Activated T-helper 17 cell treated with anti-CD3 and anti-CD28 coated beads, Interleukin-2, amount 50 U/mL, for 72 hours (primary cell): ENCODE measurements at regions not wholly inside any gene's neighbourhood (a gene's known extent, or its start where the extent isn't known, plus 50 kb on each side); places are given as distances from the start of the nearest gene placed in this dataset.

Experiments
- ATAC-seq: fragments of 150-1000 bp; cut with Tn5 transposase; replicated peaks from 2 replicates; pipeline ENCODE4 v1.10.0; 2021; ENCODE audit warnings: mild to moderate bottlenecking, moderate library complexity
- H3K27ac Mint-ChIP-seq: one replicate; pipeline ENCODE4 v1.8.0; 2022; ENCODE audit warnings: mixed read lengths
- H3K27me3 Mint-ChIP-seq: one replicate; pipeline ENCODE4 v1.8.0; 2022; ENCODE audit warnings: mixed read lengths
- H3K36me3 Mint-ChIP-seq: one replicate; pipeline ENCODE4 v1.8.0; 2022; ENCODE audit warnings: low read depth, mild to moderate bottlenecking, mixed read lengths
- H3K4me1 Mint-ChIP-seq: one replicate; pipeline ENCODE4 v1.8.0; 2022; ENCODE audit warnings: mixed read lengths
- H3K4me3 Mint-ChIP-seq: one replicate; pipeline ENCODE4 v1.8.0; 2022; ENCODE audit warnings: mild to moderate bottlenecking, mixed read lengths
- H3K9me3 Mint-ChIP-seq: one replicate; pipeline ENCODE4 v1.8.0; 2022; ENCODE audit warnings: mixed read lengths

DNA sequence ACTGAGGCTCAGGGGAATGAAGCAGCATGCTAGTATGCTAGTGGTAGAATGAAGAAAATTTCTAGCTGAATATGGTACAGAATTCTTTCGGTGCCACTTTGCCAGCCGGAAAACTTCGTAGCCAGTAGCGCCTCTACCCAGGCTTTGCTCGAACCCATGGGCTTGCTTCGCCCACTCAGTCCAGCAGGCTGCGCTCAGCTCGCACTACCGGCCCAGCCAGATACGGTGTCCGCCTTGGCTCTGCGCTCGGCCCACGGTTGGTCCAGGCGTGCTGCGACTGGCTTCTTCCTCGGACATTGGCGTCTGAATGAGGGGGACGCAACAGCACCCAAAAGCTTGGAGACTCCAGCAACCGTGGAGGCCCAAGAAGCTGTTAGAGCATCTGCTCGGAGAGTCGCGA, 372.5 kb upstream of the CDH8 start:
- no peaks in the 10 kb centered on the region for H3K4me1 Mint-ChIP-seq
- peaks cover 4% of the 10 kb centered on the region for H3K9me3 Mint-ChIP-seq
- no peak for ATAC-seq
- H3K27ac Mint-ChIP-seq = no peak overlapping the region
- H3K27me3 Mint-ChIP-seq = no peaks in the 10 kb centered on the region
- H3K4me3 Mint-ChIP-seq = no peak overlapping the region
- H3K36me3 Mint-ChIP-seq = no peaks in the 10 kb centered on the region

DNA sequence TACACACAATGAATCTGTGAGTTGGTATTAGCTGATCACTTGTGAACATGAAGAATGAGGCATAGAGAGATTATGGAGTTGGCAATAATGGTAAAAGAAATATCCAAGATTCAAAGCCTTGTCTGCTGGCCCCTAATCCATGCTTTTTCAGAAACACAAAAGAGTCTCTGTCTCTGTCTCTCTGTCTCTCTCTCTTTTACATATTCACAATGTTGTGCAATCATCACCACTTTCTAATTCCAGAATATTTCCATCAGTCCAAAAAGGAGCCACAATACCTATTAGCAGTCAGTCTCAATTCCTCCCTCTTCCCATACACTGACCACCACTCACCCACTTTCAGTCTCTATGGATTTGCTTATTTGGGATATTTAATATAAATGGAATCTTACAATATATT, 370.1 kb upstream of the CDH8 start:
- H3K27ac Mint-ChIP-seq = no peak overlapping the region
- H3K36me3 Mint-ChIP-seq = no peaks in the 10 kb centered on the region
- H3K9me3 Mint-ChIP-seq = peaks cover 7% of the 10 kb centered on the region
- ATAC-seq = no peak
- H3K4me3 Mint-ChIP-seq = no peak overlapping the region
- H3K4me1 Mint-ChIP-seq = no peaks in the 10 kb centered on the region
- no peaks in the 10 kb centered on the region for H3K27me3 Mint-ChIP-seq

DNA sequence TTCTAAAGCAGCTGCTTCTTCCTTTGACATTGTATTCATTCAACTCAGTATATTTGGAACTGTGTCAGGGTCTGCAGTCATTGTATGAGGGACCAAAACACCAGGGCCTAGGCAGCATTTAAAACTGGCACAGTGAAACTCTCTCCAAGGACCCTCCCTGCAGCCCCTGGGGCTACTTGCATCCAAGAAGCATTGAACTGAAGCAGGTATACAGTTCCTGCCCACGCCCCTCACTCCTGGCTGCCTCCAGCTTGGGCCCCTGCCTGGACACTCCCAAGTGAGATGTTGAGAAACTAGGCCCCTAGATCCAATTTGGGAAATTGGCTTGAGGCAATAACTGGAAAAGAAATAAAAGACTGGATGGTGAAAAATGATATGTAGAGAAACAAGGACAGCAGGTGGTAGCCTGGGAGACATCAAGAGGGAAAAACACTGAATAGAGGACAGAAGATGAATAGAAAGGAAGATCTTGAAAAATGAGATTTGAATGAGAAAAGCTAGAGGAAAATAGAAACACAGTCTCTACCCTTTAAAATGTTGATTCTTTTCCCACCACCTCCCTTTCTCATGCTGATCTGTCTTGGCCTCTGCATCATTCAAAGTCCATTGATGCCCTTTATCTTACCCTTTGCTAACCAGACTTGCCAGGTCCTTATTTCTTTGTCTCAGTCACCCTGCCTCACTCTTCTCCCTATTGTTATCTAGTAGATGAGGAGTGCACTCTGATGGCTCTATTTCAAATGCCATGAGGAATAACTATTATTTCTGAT, 368.8 kb upstream of the CDH8 start:
- no peaks in the 10 kb centered on the region for H3K27me3 Mint-ChIP-seq
- H3K9me3 Mint-ChIP-seq = peaks cover 11% of the 10 kb centered on the region
- no peak for ATAC-seq
- H3K36me3 Mint-ChIP-seq = no peaks in the 10 kb centered on the region
- no peaks in the 10 kb centered on the region for H3K4me1 Mint-ChIP-seq
- no peak overlapping the region for H3K27ac Mint-ChIP-seq
- no peak overlapping the region for H3K4me3 Mint-ChIP-seq

GRCh38 chr16:62392698-62393097, 356.5 kb upstream of the CDH8 start:
- no peak overlapping the region for H3K27ac Mint-ChIP-seq
- ATAC-seq = no peak
- H3K36me3 Mint-ChIP-seq = no peaks in the 10 kb centered on the region
- no peak overlapping the region for H3K4me3 Mint-ChIP-seq
- no peaks in the 10 kb centered on the region for H3K4me1 Mint-ChIP-seq
- H3K9me3 Mint-ChIP-seq = peaks cover 16% of the 10 kb centered on the region
- H3K27me3 Mint-ChIP-seq = no peaks in the 10 kb centered on the region

- H3K4me1 Mint-ChIP-seq = no peaks in the 10 kb centered on the region
- no peak overlapping the region for H3K27ac Mint-ChIP-seq
- no peaks in the 10 kb centered on the region for H3K27me3 Mint-ChIP-seq
- peaks cover 19% of the 10 kb centered on the region for H3K9me3 Mint-ChIP-seq
- H3K4me3 Mint-ChIP-seq = no peak overlapping the region
- ATAC-seq = no peak
- H3K36me3 Mint-ChIP-seq = no peaks in the 10 kb centered on the region
These were observed 355.7 kb upstream of the CDH8 start for GRCh38 chr16:62391940-62392339.

DNA sequence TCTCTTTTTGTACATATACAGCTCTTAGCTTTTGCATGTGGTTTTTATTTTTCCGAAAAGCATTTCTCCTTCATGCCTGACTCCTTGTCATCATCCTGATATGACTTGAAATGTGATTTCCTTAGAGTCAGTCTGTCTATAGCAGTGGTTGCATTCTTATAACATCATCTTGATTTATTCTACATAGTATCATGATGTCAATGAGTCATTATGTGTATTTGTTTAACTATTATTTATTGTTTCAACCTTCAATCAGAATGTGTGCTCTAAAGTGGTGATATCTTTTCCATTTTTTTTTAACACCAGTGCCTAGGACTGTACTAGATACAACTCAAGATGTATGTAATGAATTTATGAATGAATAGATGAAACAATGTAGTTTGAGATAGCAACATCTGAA, 354.9 kb upstream of the CDH8 start:
- H3K36me3 Mint-ChIP-seq = no peaks in the 10 kb centered on the region
- H3K27ac Mint-ChIP-seq = no peak overlapping the region
- peaks cover 13% of the 10 kb centered on the region for H3K9me3 Mint-ChIP-seq
- no peaks in the 10 kb centered on the region for H3K27me3 Mint-ChIP-seq
- ATAC-seq = no peak
- no peak overlapping the region for H3K4me3 Mint-ChIP-seq
- H3K4me1 Mint-ChIP-seq = no peaks in the 10 kb centered on the region

DNA sequence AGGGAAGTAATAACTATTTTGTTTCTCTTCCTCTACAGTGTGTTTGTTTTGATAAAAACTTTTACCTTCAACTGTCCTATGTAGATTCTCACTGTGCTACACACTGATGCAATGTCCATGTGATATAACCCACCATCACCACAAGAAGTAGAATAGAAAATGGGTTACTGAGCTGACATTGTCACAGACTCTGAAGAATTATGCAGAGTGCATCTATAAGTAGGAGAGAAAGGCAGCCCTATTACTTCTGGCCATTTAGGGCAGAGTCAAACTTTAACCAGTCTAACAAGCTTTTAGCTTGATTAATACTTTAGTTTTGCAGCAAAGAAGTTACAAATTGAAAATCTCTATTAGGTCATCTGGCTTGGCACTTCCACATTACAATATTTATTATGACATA, 354.0 kb upstream of the CDH8 start:
- Mint-ChIP-seq H3K9me3 (peaks cover 13% of the 10 kb centered on the region), H3K36me3 (no peaks in the 10 kb centered on the region), H3K4me1 (no peaks in the 10 kb centered on the region), H3K27me3 (no peaks in the 10 kb centered on the region), H3K27ac (no peak overlapping the region), H3K4me3 (no peak overlapping the region)
- ATAC-seq = no peak

- Mint-ChIP-seq H3K4me1 (no peaks in the 10 kb centered on the region), H3K27me3 (no peaks in the 10 kb centered on the region), H3K36me3 (no peaks in the 10 kb centered on the region), H3K4me3 (no peak overlapping the region), H3K27ac (no peak overlapping the region), H3K9me3 (peaks cover 25% of the 10 kb centered on the region)
- ATAC-seq = no peak
These were observed 350.2 kb upstream of the CDH8 start for GRCh38 chr16:62386411-62386810.

DNA sequence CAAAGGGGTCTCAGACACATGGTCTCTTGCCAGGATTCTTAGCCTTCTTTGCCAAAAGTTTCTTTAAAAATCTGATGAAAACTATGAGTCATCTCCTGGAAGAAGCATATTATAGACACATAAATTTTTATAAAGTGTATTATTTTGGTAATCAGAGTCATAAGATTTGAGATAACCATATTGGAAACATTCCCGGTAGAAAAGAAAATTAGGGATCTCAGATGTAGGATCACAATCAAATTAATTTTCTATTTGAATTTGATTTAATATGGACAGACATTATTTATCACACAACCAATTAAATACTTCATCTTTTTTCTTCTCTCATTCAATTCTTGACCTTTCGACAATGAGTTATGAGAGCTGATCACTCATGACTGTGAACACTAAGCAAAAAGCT, 347.7 kb upstream of the CDH8 start:
- H3K27me3 Mint-ChIP-seq = no peaks in the 10 kb centered on the region
- peaks cover 16% of the 10 kb centered on the region for H3K9me3 Mint-ChIP-seq
- no peak overlapping the region for H3K27ac Mint-ChIP-seq
- no peaks in the 10 kb centered on the region for H3K4me1 Mint-ChIP-seq
- no peak overlapping the region for H3K4me3 Mint-ChIP-seq
- ATAC-seq = no peak
- no peaks in the 10 kb centered on the region for H3K36me3 Mint-ChIP-seq

- Mint-ChIP-seq H3K36me3 (no peaks in the 10 kb centered on the region), H3K9me3 (peaks cover 29% of the 10 kb centered on the region), H3K4me3 (no peak overlapping the region), H3K4me1 (no peaks in the 10 kb centered on the region), H3K27me3 (no peaks in the 10 kb centered on the region), H3K27ac (no peak overlapping the region)
- ATAC-seq = no peak
These were observed 334.2 kb upstream of the CDH8 start for GRCh38 chr16:62370445-62370844.

DNA sequence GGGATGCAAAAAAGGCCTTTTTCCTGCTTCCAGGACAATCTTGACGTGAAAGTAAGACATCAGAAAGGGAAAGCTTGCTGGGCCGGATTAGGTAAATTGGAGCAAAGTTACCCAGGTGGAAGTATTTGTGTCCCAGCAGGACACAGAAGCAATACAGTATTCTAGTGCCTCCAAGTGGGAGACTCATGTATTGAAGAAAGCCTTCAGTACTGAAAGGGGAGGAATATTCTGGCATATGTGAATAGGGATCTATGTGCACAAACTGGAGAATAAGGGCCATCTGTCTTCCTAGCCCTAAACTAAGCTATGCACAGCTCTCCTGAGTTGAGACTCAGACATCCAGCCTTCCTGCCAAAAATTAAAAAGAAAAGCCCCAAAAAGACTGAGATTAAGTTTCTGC, 327.3 kb upstream of the CDH8 start:
- Mint-ChIP-seq H3K4me1 (no peaks in the 10 kb centered on the region), H3K27ac (no peak overlapping the region), H3K4me3 (no peak overlapping the region), H3K36me3 (no peaks in the 10 kb centered on the region), H3K27me3 (no peaks in the 10 kb centered on the region), H3K9me3 (peaks cover 24% of the 10 kb centered on the region)
- no peak for ATAC-seq

DNA sequence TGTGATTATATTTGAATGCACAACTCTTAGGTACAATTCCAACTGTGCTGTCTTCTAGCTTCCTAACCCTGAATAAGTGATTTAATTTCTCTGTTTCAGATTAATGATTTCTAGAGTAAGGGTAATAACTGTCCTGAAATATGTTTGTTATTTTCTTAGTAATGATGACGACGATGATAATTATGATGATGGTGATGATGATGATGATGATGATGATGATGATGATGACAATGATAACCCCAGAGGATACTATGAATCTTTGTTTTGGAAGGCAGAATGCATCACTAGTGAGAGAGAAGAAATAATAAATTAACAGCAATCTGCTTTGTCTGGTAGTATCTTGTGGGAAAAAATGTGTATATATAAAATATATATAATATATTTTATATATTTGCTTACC, 317.1 kb upstream of the CDH8 start:
- H3K4me1 Mint-ChIP-seq = no peaks in the 10 kb centered on the region
- ATAC-seq = no peak
- no peak overlapping the region for H3K27ac Mint-ChIP-seq
- H3K36me3 Mint-ChIP-seq = no peaks in the 10 kb centered on the region
- H3K27me3 Mint-ChIP-seq = no peaks in the 10 kb centered on the region
- H3K9me3 Mint-ChIP-seq = peaks cover 22% of the 10 kb centered on the region
- no peak overlapping the region for H3K4me3 Mint-ChIP-seq

GRCh38 chr16:62342216-62342615, 306.0 kb upstream of the CDH8 start:
- Mint-ChIP-seq H3K27ac (no peak overlapping the region), H3K4me1 (no peaks in the 10 kb centered on the region), H3K9me3 (peaks cover 20% of the 10 kb centered on the region), H3K36me3 (no peaks in the 10 kb centered on the region), H3K4me3 (no peak overlapping the region), H3K27me3 (no peaks in the 10 kb centered on the region)
- no peak for ATAC-seq

DNA sequence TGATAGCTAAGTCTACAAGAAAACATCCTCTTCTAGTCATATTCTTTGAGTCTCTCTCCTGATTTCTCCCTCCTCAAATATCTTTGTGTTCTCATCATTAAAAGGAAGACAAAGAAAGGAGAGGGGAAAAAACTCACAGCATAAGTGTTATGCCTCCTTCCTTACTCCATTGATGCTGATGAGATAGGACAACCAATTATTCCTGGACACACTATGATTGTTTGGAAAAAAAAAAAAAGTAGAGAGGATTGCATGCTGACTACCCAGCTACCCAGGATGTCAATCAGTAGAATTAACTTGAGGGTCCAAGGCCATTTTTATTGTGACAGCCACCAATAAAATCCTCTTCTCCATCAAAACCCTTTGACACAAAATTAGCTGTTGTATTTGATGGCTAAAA, 299.1 kb upstream of the CDH8 start:
- Mint-ChIP-seq H3K27ac (no peak overlapping the region), H3K4me3 (no peak overlapping the region), H3K9me3 (peaks cover 8% of the 10 kb centered on the region), H3K4me1 (no peaks in the 10 kb centered on the region), H3K36me3 (no peaks in the 10 kb centered on the region), H3K27me3 (no peaks in the 10 kb centered on the region)
- no peak for ATAC-seq

DNA sequence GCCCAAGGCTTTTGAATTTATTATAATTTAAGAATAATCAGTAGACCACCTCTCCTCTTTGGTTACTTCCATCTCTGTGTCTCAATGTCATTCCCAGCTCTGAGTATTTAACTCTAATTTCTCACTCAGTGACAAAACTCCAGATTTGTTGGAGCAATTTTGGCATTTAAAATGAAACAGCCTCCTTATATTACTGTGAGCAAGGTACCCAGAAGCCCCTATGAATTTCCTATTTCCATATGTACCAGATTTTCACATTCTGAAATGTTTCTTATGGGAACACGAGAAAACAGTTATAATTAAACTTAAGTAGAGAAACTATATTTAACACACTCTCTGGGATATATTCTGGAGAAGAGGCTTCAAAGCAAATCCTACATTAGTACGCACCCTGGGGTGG, 285.4 kb upstream of the CDH8 start:
- Mint-ChIP-seq H3K4me3 (no peak overlapping the region), H3K27me3 (no peaks in the 10 kb centered on the region), H3K4me1 (no peaks in the 10 kb centered on the region), H3K9me3 (peaks cover 28% of the 10 kb centered on the region), H3K36me3 (no peaks in the 10 kb centered on the region), H3K27ac (no peak overlapping the region)
- no peak for ATAC-seq

DNA sequence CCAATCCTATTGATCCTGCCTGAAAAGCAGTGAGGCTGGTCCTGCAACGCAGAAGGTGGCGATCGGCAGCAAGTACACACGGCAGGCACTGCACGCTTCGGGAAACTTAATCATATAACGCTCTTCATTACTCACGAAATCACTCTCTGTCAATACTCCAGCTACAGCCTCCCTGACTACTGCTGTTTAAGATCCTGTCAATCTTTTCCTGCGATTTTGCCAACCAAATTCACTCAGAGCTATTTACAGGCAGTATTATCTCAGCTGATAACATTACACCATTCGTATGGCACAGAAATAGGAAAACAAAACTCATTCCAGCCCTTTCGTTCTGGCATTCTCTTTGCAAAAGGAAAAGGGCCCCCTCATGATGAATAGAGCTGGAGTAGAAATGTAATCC, 262.4 kb upstream of the CDH8 start:
- Mint-ChIP-seq H3K4me1 (no peaks in the 10 kb centered on the region), H3K4me3 (no peak overlapping the region), H3K9me3 (peaks cover 25% of the 10 kb centered on the region), H3K27ac (no peak overlapping the region), H3K36me3 (no peaks in the 10 kb centered on the region), H3K27me3 (no peaks in the 10 kb centered on the region)
- ATAC-seq = no peak
